IMR-90 (cell line): ENCODE measurements at regions not wholly inside any gene's neighbourhood (a gene's known extent, or its start where the extent isn't known, plus 50 kb on each side); places are given as distances from the start of the nearest gene placed in this dataset.

Source experiments
- ATAC-seq: fragments of 200-7000 bp; cut with Tn5 transposase; 2 replicates; pipeline ENCODE4 v1.9.1; 2020; ENCODE audit warnings: low read depth, mild to moderate bottlenecking, moderate library complexity
- BruUV-seq: library from RNA; stranded (reverse); fragments of 400-500 nt; replicated peaks from 2 replicates; lab custom pipeline; 2021; lab: Mats Ljungman, UMichigan
- CTCF ChIA-PET: fragments of 300-600 bp; formaldehyde crosslinking; extraction: SDS; loops from one replicate; lab custom pipeline; 2021; ENCODE audit warnings: antibody characterized with exemption; lab: Yijun Ruan, JAX
- POLR2A ChIA-PET: fragments of 300-600 bp; sonication (Branson Sonifier 250); formaldehyde crosslinking; loops from one replicate; lab custom pipeline; 2022; ENCODE audit warnings: antibody characterized with exemption; ENCODE audit not compliant: unreplicated experiment; lab: Charles Lee
- DNase-seq: peaks from one replicate; pipeline ENCODE4 v3.0.0; 2013
- H2AFZ ChIP-seq: replicated peaks from 2 replicates; pipeline ENCODE3; 2013; ENCODE audit warnings: low read length, mild to moderate bottlenecking; ENCODE audit not compliant: poor library complexity
- H2AK5ac ChIP-seq: 2 replicates; pipeline ENCODE4 v1.6.1; 2013; ENCODE audit warnings: low read depth, low read length, inconsistent platforms
- H2AK9ac ChIP-seq: replicated peaks from 2 replicates; pipeline ENCODE3; 2013; ENCODE audit warnings: mild to moderate bottlenecking, low read depth, low read length, moderate library complexity; ENCODE audit not compliant: poor library complexity
- H2BK120ac ChIP-seq: 2 replicates; pipeline ENCODE4 v1.6.1; 2013; ENCODE audit warnings: low read depth, low read length, inconsistent platforms
- H2BK15ac ChIP-seq: 3 replicates; pipeline ENCODE4 v1.6.1; 2013; ENCODE audit warnings: low read depth, low read length, inconsistent platforms
- H2BK20ac ChIP-seq: 2 replicates; pipeline ENCODE4 v1.6.1; 2013; ENCODE audit warnings: low read depth, mild to moderate bottlenecking, inconsistent platforms, low read length, moderate library complexity
- H2BK5ac ChIP-seq: 2 replicates; pipeline ENCODE4 v1.6.1; 2013; ENCODE audit warnings: mild to moderate bottlenecking, low read depth, low read length, inconsistent platforms; ENCODE audit not compliant: poor library complexity, severe bottlenecking
- H3K14ac ChIP-seq: replicated peaks from 2 replicates; pipeline ENCODE4 v1.6.1; 2013; ENCODE audit warnings: low read depth, low read length, inconsistent platforms
- H3K18ac ChIP-seq: 2 replicates; pipeline ENCODE4 v1.6.1; 2013; ENCODE audit warnings: low read depth, low read length, control low read depth
- H3K23ac ChIP-seq: 2 replicates; pipeline ENCODE4 v1.6.1; 2013; ENCODE audit warnings: low read depth, low read length, inconsistent platforms
- H3K27ac ChIP-seq: 2 replicates; pipeline ENCODE4 v1.5.1; 2013; ENCODE audit warnings: mild to moderate bottlenecking, control low read depth, low read length; ENCODE audit not compliant: insufficient read depth
- H3K27me3 ChIP-seq: 2 replicates; pipeline ENCODE4 v1.6.1; 2013; ENCODE audit warnings: low read length; ENCODE audit not compliant: control insufficient read depth, insufficient read depth
- H3K36me3 ChIP-seq: 2 replicates; pipeline ENCODE4 v1.6.1; 2013; ENCODE audit warnings: low read length, mixed read lengths; ENCODE audit not compliant: control insufficient read depth, insufficient read depth
- H3K4ac ChIP-seq: 2 replicates; pipeline ENCODE4 v1.6.1; 2013; ENCODE audit warnings: low read depth, low read length, inconsistent platforms
- H3K4me1 ChIP-seq: 2 replicates; pipeline ENCODE4 v1.6.1; 2013; ENCODE audit warnings: low read length, mixed read lengths; ENCODE audit not compliant: control insufficient read depth, insufficient read depth
- H3K4me2 ChIP-seq: 2 replicates; pipeline ENCODE4 v1.6.1; 2013; ENCODE audit warnings: low read depth, mild to moderate bottlenecking, control low read depth, low read length, moderate library complexity
- H3K4me3 ChIP-seq: 2 replicates; pipeline ENCODE4 v1.5.1; 2013; ENCODE audit warnings: low read depth, mild to moderate bottlenecking, control low read depth, low read length, moderate library complexity; ENCODE audit not compliant: insufficient read depth
- H3K56ac ChIP-seq: 2 replicates; pipeline ENCODE4 v1.6.1; 2013; ENCODE audit warnings: low read length, inconsistent platforms; ENCODE audit not compliant: insufficient read depth; ENCODE audit errors: extremely low read depth
- H3K79me1 ChIP-seq, 2 experiments: 2 replicates each; pipeline ENCODE4 v1.6.1; 2013; ENCODE audit warnings: low read length in 2 of 2, inconsistent platforms in 1 of 2, low read depth in 1 of 2
- H3K9ac ChIP-seq: 2 replicates; pipeline ENCODE4 v1.6.1; 2013; ENCODE audit warnings: low read depth, low read length, control low read depth
- H3K9me1 ChIP-seq: 2 replicates; pipeline ENCODE4 v1.6.1; 2013; ENCODE audit warnings: low read length, inconsistent platforms; ENCODE audit not compliant: insufficient read depth
- H3K9me3 ChIP-seq: 2 replicates; pipeline ENCODE4 v1.6.1; 2013; ENCODE audit warnings: low read length; ENCODE audit not compliant: control insufficient read depth, insufficient read depth
- H4K20me1 ChIP-seq: 2 replicates; pipeline ENCODE4 v1.6.1; 2013; ENCODE audit warnings: low read length, inconsistent platforms; ENCODE audit not compliant: insufficient read depth
- H4K5ac ChIP-seq: 2 replicates; pipeline ENCODE4 v1.6.1; 2013; ENCODE audit warnings: mild to moderate bottlenecking, low read depth, low read length, control low read depth
- H4K8ac ChIP-seq, 2 experiments: 2 replicates each; pipeline ENCODE4 v1.6.1; 2013; ENCODE audit warnings: low read depth in 2 of 2, low read length in 2 of 2, control low read depth in 1 of 2, inconsistent platforms in 1 of 2
- H4K91ac ChIP-seq: 2 replicates; pipeline ENCODE4 v1.6.1; 2013; ENCODE audit warnings: low read depth, low read length, inconsistent platforms; ENCODE audit not compliant: insufficient read depth
- FOS ChIP-seq: fragments of 150-350 bp; IDR thresholded peaks from 2 replicates; pipeline ENCODE4 v1.6.1; 2016; ENCODE audit warnings: low read depth, low read length
- MXI1 ChIP-seq: IDR thresholded peaks from 2 replicates; pipeline ENCODE4 v1.6.1; 2012; ENCODE audit warnings: low read depth, mild to moderate bottlenecking, low read length, moderate library complexity, borderline replicate concordance
- WGBS, 2 experiments: methylation state at CpG; one replicate each; pipeline versions ENCODE4 v1.1.5 to v1.1.7; 2013; ENCODE audit warnings: missing lambda C conversion rate in 2 of 2; ENCODE audit not compliant: insufficient read length in 1 of 2; ENCODE audit errors: extremely low coverage in 2 of 2; 5-methylcytosine and 5-hydroxymethylcytosine counted together
- dilution Hi-C: fragments of 300-500 bp; cut with HindIII; formaldehyde crosslinking; loops from one replicate; pipeline ENCODE4 v1.14.3; 2018; ENCODE audit warnings: low sequenced_read_pairs; ENCODE audit not compliant: unreplicated experiment
- in situ Hi-C: fragments of 300-500 bp; cut with MboI; formaldehyde crosslinking; loops from 3 replicates; pipeline ENCODE4 v1.14.3; 2019; ENCODE audit warnings: low sequenced_read_pairs, inconsistent platforms, mixed read lengths
- intact Hi-C: fragments of 100-400 bp; cut with micrococcal nuclease; formaldehyde crosslinking; loops from 2 replicates; pipeline ENCODE4 v1.10.0; 2022
- TF ChIP-seq, protein P1 (sequence below): conservative IDR thresholded peaks from 2 replicates; pipeline ENCODE4 v1.5.1; 2012; ENCODE audit warnings: mild to moderate bottlenecking, low read depth, low read length, improper control_type of control experiment

DNA sequence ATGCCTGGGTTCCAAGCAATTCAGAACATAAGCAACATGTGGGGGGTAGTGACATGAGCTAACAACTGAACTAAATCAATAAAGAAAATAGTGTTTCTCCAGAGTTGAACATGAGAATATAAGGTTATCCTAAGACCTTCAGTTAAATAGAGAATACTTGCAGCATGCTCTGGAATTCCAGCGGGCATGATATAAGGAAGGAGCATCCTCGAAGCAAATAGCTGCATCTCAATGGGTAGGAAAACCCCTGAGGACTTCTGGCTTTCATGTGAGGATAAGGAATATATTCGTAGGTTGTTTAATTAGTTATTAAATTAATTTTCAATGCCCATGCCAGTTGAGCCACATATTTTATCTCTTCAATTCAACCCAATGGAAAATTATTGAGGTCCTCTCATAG is 631.2 kb upstream of the EPHA7 start:
- ChIA-PET POLR2A (no interaction called here), CTCF (no interaction called here)
- Histone ChIP-seq H3K9me3 (no peaks in the 10 kb centered on the region), H4K5ac (no peak overlapping the region), H3K79me1 (no peaks in the 10 kb centered on the region), H3K9me1 (no peaks in the 10 kb centered on the region), H4K20me1 (no peaks in the 10 kb centered on the region), H2AFZ (no peak overlapping the region), H3K56ac (no peak overlapping the region), H3K36me3 (no peaks in the 10 kb centered on the region), H3K4ac (no peak overlapping the region), H3K27ac (no peak overlapping the region), H2BK5ac (no peak overlapping the region), H2AK9ac (no peak overlapping the region), H4K91ac (no peak overlapping the region), H2BK15ac (no peak overlapping the region), H3K14ac (no peak overlapping the region), H2BK20ac (no peak overlapping the region), H3K4me2 (no peak overlapping the region), H3K4me1 (no peaks in the 10 kb centered on the region), H3K18ac (no peak overlapping the region), H3K4me3 (no peak overlapping the region), H2AK5ac (no peak overlapping the region), H4K8ac (no peak overlapping the region), H2BK120ac (no peak overlapping the region), H3K27me3 (no peaks in the 10 kb centered on the region), H3K9ac (no peak overlapping the region), H3K23ac (no peak overlapping the region)
- dilution Hi-C loops, result no loop called here
- TF ChIP-seq FOS, result no peak
- TF ChIP-seq, protein P1, sequence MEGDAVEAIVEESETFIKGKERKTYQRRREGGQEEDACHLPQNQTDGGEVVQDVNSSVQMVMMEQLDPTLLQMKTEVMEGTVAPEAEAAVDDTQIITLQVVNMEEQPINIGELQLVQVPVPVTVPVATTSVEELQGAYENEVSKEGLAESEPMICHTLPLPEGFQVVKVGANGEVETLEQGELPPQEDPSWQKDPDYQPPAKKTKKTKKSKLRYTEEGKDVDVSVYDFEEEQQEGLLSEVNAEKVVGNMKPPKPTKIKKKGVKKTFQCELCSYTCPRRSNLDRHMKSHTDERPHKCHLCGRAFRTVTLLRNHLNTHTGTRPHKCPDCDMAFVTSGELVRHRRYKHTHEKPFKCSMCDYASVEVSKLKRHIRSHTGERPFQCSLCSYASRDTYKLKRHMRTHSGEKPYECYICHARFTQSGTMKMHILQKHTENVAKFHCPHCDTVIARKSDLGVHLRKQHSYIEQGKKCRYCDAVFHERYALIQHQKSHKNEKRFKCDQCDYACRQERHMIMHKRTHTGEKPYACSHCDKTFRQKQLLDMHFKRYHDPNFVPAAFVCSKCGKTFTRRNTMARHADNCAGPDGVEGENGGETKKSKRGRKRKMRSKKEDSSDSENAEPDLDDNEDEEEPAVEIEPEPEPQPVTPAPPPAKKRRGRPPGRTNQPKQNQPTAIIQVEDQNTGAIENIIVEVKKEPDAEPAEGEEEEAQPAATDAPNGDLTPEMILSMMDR, result no peak
- TF ChIP-seq MXI1, result no peak
- in situ Hi-C loops, result no loop called here
- WGBS, 2 experiments, result no CpG with 5 or more reads among the region's 3 CpGs
- intact Hi-C loops, result no loop called here
- ATAC-seq (no peak), DNase-seq (no peak)
- no TSS peak for BruUV-seq
